Cardiac muscle cell (in vitro differentiated cells and primary cell): ENCODE measurements at regions not wholly inside any gene's neighbourhood (a gene's known extent, or its start where the extent isn't known, plus 50 kb on each side); places are given as distances from the start of the nearest gene placed in this dataset.
A peak's percentile ranks its signal among the peaks of the same experiment; 100 is the strongest.

Source experiments
- DNase-seq, 2 donors: peaks; one replicate each; pipeline versions ENCODE4 v3.0.0 to v3.0.0-alpha.2; 2010 to 2017; ENCODE audit warnings: low read depth in 1 of 2, low spot score in 1 of 2
- H3K27ac ChIP-seq: fragments of 200-600 bp; sonication (generic); 2 replicates; pipeline ENCODE4 v1.5.1; 2016
- H3K27me3 ChIP-seq: fragments of 200-600 bp; sonication (generic); 2 replicates; pipeline ENCODE4 v1.6.0; 2016; ENCODE audit warnings: control low read depth
- H3K36me3 ChIP-seq: fragments of 200-600 bp; sonication (generic); 2 replicates; pipeline ENCODE4 v1.5.1; 2016; ENCODE audit warnings: control low read depth
- H3K4me1 ChIP-seq: fragments of 200-600 bp; sonication (generic); 2 replicates; pipeline ENCODE4 v1.8.1; 2017; ENCODE audit warnings: low read depth, mild to moderate bottlenecking, mixed run types
- H3K4me3 ChIP-seq: fragments of 200-600 bp; sonication (generic); 2 replicates; pipeline ENCODE4 v1.5.1; 2016; ENCODE audit warnings: mild to moderate bottlenecking
- H3K9me3 ChIP-seq: fragments of 200-600 bp; sonication (generic); 2 replicates; pipeline ENCODE4 v1.5.1; 2017; ENCODE audit warnings: low read depth, mild to moderate bottlenecking, control low read depth
- TF ChIP-seq, protein P1 (sequence below): IDR thresholded peaks from 2 replicates; pipeline ENCODE4 v1.5.1; 2012; ENCODE audit warnings: low read depth, mild to moderate bottlenecking, low read length

- no peaks in the 10 kb centered on the region for H3K9me3 ChIP-seq
- H3K4me1 ChIP-seq = peaks cover 21% of the 10 kb centered on the region
- H3K36me3 ChIP-seq = no peaks in the 10 kb centered on the region
- H3K27me3 ChIP-seq = no peaks in the 10 kb centered on the region
- TF ChIP-seq, protein P1, sequence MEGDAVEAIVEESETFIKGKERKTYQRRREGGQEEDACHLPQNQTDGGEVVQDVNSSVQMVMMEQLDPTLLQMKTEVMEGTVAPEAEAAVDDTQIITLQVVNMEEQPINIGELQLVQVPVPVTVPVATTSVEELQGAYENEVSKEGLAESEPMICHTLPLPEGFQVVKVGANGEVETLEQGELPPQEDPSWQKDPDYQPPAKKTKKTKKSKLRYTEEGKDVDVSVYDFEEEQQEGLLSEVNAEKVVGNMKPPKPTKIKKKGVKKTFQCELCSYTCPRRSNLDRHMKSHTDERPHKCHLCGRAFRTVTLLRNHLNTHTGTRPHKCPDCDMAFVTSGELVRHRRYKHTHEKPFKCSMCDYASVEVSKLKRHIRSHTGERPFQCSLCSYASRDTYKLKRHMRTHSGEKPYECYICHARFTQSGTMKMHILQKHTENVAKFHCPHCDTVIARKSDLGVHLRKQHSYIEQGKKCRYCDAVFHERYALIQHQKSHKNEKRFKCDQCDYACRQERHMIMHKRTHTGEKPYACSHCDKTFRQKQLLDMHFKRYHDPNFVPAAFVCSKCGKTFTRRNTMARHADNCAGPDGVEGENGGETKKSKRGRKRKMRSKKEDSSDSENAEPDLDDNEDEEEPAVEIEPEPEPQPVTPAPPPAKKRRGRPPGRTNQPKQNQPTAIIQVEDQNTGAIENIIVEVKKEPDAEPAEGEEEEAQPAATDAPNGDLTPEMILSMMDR = no peak
- peak overlapping the region; percentile 77 for H3K27ac ChIP-seq
- no peak overlapping the region for H3K4me3 ChIP-seq
- peak in 1 of 2 donors; percentile 55 for DNase-seq
Observed at GRCh38 chr16:65773301-65773874, 593.1 kb upstream of the CDH5 start.

GRCh38 chr16:65772134-65772732 is 594.3 kb upstream of the CDH5 start:
- no peaks in the 10 kb centered on the region for H3K36me3 ChIP-seq
- TF ChIP-seq, protein P1 = no peak
- peak in 1 of 2 donors; percentile 33 for DNase-seq
- no peak overlapping the region for H3K27ac ChIP-seq
- H3K4me3 ChIP-seq = no peak overlapping the region
- H3K4me1 ChIP-seq = peaks cover 21% of the 10 kb centered on the region
- H3K27me3 ChIP-seq = no peaks in the 10 kb centered on the region
- no peaks in the 10 kb centered on the region for H3K9me3 ChIP-seq

DNA sequence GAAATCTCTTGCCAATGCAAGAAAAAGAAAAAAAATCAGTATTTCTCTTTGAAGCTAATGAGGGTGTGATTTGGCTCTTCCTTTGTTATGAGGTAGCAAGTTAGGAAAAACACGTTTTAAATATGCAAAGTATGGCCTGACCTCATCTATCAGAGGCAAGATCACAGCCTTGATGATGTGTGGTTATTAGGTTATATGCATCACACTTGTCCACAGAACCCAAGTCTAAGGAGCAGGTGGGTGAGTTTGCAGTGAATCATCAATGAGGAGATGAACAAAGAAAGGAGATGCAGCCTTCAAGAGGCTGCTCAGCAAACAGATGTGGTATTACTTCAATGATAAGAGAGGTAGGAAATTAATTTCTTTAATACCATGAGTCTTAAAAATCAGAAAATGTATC is 594.8 kb upstream of the CDH5 start:
- no peak overlapping the region for H3K4me3 ChIP-seq
- no peaks in the 10 kb centered on the region for H3K27me3 ChIP-seq
- DNase-seq = no peak
- no peaks in the 10 kb centered on the region for H3K9me3 ChIP-seq
- TF ChIP-seq, protein P1 = no peak
- no peaks in the 10 kb centered on the region for H3K36me3 ChIP-seq
- no peak overlapping the region for H3K27ac ChIP-seq
- H3K4me1 ChIP-seq = peaks cover 24% of the 10 kb centered on the region

GRCh38 chr16:65770752-65771151 is 595.7 kb upstream of the CDH5 start:
- H3K4me3 ChIP-seq = no peak overlapping the region
- no peak overlapping the region for H3K27ac ChIP-seq
- no peaks in the 10 kb centered on the region for H3K27me3 ChIP-seq
- no peaks in the 10 kb centered on the region for H3K36me3 ChIP-seq
- H3K4me1 ChIP-seq = peaks cover 24% of the 10 kb centered on the region
- DNase-seq = no peak
- no peaks in the 10 kb centered on the region for H3K9me3 ChIP-seq
- TF ChIP-seq, protein P1 = no peak

DNA sequence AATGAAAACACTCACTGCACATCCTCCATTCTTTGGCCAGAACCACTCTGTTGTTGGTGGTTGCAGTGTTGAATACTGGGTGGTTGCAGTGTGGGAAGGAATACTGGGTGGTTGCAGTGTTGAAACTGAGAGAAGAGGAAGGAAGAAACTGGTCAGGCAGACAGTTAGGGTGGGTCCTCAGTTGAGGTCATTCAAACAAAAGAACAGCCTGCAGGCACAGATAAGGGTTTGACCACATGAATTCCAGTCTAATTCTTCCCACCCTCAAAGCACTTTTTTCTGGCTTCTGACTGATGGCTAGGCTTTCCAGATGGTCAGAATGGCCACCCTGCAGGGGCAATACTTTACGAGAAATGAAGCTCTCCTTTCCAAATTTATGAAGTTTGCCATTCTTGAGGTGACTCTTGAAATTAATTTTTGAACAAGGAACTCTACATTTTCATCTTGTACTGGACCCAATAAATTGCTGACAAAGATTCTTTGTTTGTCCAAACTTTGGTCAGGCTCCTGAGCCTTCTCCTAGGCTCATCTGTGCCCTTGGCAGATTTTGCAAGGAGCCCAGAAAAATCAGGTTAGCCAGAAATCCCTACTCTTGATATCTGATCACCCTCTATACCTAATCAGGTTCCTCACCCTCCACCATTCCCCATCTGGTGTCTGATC is 596.6 kb upstream of the CDH5 start:
- Histone ChIP-seq H3K9me3 (no peaks in the 10 kb centered on the region), H3K4me1 (peaks cover 24% of the 10 kb centered on the region), H3K4me3 (no peak overlapping the region), H3K27me3 (no peaks in the 10 kb centered on the region), H3K36me3 (no peaks in the 10 kb centered on the region), H3K27ac (no peak overlapping the region)
- DNase-seq = peak in 1 of 2 donors; percentile 78
- TF ChIP-seq, protein P1 = no peak
